ENCODE measurements at regions not wholly inside any gene's neighbourhood (a gene's known extent, or its start where the extent isn't known, plus 50 kb on each side); places are given as distances from the start of the nearest gene placed in this dataset.

DNA sequence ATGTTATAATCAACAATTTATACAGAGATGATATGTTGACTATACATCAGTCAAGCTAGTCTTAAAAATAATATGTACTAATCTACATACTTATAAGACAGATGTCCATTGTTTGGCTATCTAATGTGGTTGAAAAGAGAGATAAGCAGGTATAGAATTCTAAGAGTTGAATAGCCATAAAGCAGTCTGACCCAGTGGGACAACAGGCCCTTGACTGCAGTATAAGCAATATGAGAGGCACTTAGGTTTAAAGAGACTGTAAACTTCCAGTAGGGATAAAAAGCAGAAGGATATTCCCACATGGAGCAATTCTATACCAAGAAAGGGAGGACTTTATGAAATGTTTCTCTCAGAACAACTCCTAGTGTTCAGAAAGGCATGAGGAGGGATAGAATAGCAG is 139.3 kb downstream of the ELAPOR2 start:
- TF ChIP-seq, protein P1, sequence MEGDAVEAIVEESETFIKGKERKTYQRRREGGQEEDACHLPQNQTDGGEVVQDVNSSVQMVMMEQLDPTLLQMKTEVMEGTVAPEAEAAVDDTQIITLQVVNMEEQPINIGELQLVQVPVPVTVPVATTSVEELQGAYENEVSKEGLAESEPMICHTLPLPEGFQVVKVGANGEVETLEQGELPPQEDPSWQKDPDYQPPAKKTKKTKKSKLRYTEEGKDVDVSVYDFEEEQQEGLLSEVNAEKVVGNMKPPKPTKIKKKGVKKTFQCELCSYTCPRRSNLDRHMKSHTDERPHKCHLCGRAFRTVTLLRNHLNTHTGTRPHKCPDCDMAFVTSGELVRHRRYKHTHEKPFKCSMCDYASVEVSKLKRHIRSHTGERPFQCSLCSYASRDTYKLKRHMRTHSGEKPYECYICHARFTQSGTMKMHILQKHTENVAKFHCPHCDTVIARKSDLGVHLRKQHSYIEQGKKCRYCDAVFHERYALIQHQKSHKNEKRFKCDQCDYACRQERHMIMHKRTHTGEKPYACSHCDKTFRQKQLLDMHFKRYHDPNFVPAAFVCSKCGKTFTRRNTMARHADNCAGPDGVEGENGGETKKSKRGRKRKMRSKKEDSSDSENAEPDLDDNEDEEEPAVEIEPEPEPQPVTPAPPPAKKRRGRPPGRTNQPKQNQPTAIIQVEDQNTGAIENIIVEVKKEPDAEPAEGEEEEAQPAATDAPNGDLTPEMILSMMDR (IDR thresholded peaks at IDR 0.05): no peak
- TF ChIP-seq POLR2A (IDR thresholded peaks at IDR 0.05): no peak
